NCI-H1436 treated with DMSO at 0.1 percent for 48 hours (cell line): ENCODE measurements at regions not wholly inside any gene's neighbourhood (a gene's known extent, or its start where the extent isn't known, plus 50 kb on each side); places are given as distances from the start of the nearest gene placed in this dataset.
"Not testable (repeated sequence)": the region's sequence is repeated elsewhere in the genome, so short reads cannot be mapped to it uniquely, and the experiment has no call there.

Experiments used
- DNase-seq: peaks from one replicate; lab custom pipeline; 2025; lab: John Stamatoyannopoulos, UW

GRCh38 chr3:193905541-193906396 is 230.2 kb upstream of the HES1 start:
- DNase-seq, result no peak

GRCh38 chr3:193906849-193907410 is 229.0 kb upstream of the HES1 start:
- no peak for DNase-seq

- DNase-seq, result no peak
These were observed 227.7 kb upstream of the HES1 start for GRCh38 chr3:193908181-193908744.

- no peak for DNase-seq
These were observed 226.6 kb upstream of the HES1 start for GRCh38 chr3:193909387-193909786.

GRCh38 chr3:193910310-193910709 is 225.6 kb upstream of the HES1 start:
- DNase-seq, result no peak

- no peak for DNase-seq
These were observed 224.8 kb upstream of the HES1 start for GRCh38 chr3:193910886-193911738.

- no peak for DNase-seq
These were observed 224.1 kb upstream of the HES1 start for GRCh38 chr3:193911784-193912340.

- DNase-seq, result no peak
These were observed 223.2 kb upstream of the HES1 start for GRCh38 chr3:193912621-193913178.

- DNase-seq, result no peak
These were observed 221.3 kb upstream of the HES1 start for GRCh38 chr3:193914602-193915001.

- no peak for DNase-seq
These were observed 220.8 kb upstream of the HES1 start for GRCh38 chr3:193915099-193915498.

GRCh38 chr3:193915613-193916012 is 220.3 kb upstream of the HES1 start:
- DNase-seq, result no peak

GRCh38 chr3:193917158-193917557 is 218.8 kb upstream of the HES1 start:
- DNase-seq, result no peak

GRCh38 chr3:193921465-193921864 is 214.5 kb upstream of the HES1 start:
- no peak for DNase-seq

- DNase-seq, result no peak
These were observed 213.7 kb upstream of the HES1 start for GRCh38 chr3:193922034-193922774.

GRCh38 chr3:193923958-193924357 is 212.0 kb upstream of the HES1 start:
- not testable (repeated sequence) for DNase-seq

GRCh38 chr3:193926071-193926470 is 209.9 kb upstream of the HES1 start:
- not testable (repeated sequence) for DNase-seq

- not testable (repeated sequence) for DNase-seq
These were observed 208.3 kb upstream of the HES1 start for GRCh38 chr3:193927413-193928206.

GRCh38 chr3:193928354-193929209 is 207.4 kb upstream of the HES1 start:
- DNase-seq, result no peak

- DNase-seq, result no peak
These were observed 206.6 kb upstream of the HES1 start for GRCh38 chr3:193929373-193929772.
